Stimulated activated CD4-positive, alpha-beta T cell treated with anti-CD3 and anti-CD28 coated beads, Interleukin-1b, Interleukin-23, amount 100 ng/mL, for 1 hour (primary cell): ENCODE measurements at regions not wholly inside any gene's neighbourhood (a gene's known extent, or its start where the extent isn't known, plus 50 kb on each side); places are given as distances from the start of the nearest gene placed in this dataset.

Experiments used
- DNase-seq, 2 donors: peaks; one replicate each; pipeline ENCODE4 v3.0.0-alpha.2; 2020; ENCODE audit warnings: low read depth in 2 of 2

DNA sequence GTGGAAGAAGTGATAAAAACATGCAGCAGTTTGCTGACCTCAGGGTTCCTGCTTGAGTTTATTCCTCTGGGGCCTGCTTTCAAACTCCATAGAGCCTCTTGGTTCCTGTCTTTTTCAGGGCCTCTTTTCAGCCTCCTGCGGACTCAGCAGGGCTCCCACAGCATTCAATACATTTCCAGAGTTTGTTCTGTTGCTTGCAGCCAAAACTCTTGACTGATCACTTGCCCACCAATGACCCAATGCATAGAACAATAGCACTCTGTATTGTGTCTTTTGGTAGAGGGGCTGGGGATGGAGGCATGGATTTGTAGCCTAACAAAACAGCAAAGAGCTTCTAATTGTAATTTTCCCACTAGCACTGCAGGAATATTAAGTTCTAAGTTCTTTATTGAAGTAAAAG lies 50.8 kb upstream of the CREB5 start:
- DNase-seq: no peak

DNA sequence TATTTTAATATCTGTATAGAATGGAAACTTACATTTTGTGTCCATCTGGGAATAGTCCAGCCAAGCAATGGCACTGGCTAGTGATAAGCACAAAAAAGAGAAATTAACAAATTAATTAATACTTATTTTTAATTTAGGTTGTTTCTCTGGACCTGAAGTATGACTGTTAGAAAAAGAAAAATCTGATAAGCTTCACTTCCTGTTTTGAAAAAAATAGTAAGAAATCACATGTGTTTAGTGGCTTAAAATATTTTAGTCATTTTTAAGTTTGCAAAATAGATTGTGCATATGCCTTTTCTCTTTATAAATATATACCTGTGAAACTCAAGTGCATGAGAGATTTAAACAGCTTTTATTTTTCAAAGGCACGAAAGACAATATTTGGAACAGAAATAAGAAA lies 50.1 kb upstream of the CREB5 start:
- DNase-seq: no peak
